Ammon's horn (tissue), 1 donor: ENCODE measurements at regions not wholly inside any gene's neighbourhood (a gene's known extent, or its start where the extent isn't known, plus 50 kb on each side); places are given as distances from the start of the nearest gene placed in this dataset.

Experiments used
- DNase-seq: peaks from one replicate; pipeline ENCODE4 v3.0.0-alpha.2; 2016; ENCODE audit warnings: low spot score

DNA sequence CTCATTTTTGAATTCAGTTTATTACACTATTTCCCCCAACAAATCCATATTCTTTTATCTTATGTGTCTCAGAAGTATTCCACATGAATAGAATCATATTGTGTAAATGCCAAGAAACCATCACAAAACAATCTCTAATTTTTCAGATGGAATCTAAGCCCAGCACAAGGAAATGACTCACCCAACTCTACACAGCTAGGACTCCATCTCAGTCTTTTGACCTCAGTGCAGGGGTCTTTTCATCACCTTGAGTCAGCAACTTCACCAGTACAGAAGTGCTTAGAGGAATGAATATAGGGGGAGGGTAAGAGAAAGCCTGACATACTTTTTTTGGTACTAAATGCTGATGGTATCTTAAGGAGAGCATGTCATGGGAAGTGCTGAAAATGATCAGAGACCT is 169.3 kb upstream of the LRRN1 start:
- no peak for DNase-seq

DNA sequence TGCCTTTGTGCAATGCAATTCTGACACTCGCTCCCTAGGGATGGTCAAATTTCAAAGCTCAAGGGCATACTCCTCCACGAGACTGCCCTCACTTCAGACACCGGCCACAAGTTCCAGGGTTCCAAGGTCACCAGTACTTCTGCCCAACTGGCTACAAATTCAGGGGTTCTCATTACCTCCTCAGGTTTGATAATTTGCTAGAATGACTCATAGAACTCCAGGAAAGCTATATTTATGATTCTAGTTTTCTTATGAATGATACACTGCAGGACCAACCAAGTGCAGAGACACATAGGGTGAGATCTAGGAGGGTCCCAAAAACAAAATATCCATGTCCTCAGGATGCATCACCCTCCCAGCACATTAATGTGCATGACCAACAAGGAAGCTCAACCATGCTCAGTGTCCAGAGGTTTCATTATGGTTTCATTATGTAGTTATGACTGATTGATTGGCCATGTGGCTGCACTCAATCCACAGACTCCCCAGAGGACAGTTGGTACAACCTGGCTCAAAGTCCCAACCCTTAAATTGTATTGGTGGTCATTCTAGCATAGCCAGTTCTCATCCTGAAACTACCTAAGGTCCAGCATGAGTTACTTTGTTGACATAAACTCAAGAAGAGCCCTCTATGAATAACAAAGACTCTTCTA is 170.4 kb upstream of the LRRN1 start:
- no peak for DNase-seq

GRCh38 chr3:3627114-3627513 is 172.1 kb upstream of the LRRN1 start:
- no peak for DNase-seq

GRCh38 chr3:3625544-3626271 is 173.5 kb upstream of the LRRN1 start:
- no peak for DNase-seq

DNA sequence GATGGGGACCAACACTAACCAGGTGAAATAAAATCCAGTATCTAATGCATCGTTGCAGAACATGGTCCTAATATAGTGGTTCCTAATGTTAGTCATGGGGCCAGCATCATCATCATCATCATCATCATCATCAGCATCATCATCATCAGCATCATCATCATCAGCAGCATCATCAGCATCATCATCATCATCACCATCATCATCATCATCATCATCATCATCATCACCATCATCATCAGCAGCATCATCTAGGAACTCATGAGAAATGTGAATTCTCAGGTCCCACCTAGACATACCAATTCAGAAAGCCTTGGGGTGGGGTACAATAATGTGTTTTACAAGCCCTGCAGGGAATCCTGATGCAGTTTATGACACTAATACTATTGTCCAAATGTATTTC is 179.4 kb upstream of the LRRN1 start:
- no peak for DNase-seq

DNA sequence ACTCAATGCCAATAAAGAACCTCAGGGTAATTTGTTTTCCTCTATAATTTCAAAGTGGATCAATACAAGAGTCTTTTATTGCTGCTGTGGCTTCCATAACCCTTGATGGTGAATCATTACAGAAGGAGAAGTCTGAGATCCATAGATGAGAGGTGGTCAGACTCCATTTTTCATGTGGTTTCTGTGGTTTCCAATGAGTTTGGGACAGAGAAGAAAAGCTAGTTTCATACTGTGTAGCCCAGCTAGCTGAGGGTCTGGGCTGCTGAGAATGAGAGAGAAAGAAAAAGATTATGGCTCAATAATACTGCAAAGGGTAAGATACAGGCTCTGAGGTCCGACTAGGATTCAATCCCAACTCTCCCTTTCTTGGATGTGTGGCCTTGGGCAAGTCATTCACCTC is 180.6 kb upstream of the LRRN1 start:
- DNase-seq, result no peak

DNA sequence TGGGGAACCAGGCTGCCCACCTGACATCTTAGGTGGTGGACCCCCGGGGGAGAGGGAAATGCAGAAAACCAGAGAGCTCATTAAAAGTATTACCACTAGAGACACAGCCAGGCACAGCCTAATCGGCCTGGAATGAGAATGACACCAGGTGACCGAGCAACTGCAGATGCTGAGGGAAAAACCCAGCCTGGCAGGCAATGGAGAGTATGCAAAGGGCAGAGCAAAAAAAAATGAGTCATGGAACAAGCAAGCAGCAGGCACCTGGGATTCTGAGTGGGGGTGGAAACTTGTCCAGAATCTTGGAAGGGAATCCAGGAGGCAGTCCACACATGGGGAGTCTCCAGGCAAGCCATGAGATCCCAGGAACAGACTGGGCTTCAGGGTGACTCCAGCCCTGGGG is 183.7 kb upstream of the LRRN1 start:
- no peak for DNase-seq

GRCh38 chr3:3610581-3611298 is 188.5 kb upstream of the LRRN1 start:
- no peak for DNase-seq

DNA sequence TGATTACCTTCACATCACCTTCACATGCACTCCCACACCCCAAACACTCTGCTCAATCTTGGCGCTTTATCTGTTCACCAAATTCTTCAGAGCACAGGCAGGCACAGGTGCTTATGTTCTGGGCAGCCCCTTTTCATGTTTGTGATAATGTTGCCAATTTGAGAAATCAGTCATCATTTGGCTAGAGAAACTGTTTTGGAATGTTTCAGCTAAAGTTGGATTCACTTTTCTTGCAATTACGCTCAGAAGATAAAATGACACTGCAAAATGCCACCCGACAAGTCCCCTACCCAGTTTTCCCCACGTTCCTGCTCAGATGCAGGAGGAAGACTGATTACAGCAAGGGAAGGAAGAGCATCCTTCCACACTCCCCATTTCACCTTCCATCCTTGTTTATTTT is 192.9 kb upstream of the LRRN1 start:
- DNase-seq, result no peak

- DNase-seq, result no peak
Observed at GRCh38 chr3:3605226-3605625, 194.0 kb upstream of the LRRN1 start.

DNA sequence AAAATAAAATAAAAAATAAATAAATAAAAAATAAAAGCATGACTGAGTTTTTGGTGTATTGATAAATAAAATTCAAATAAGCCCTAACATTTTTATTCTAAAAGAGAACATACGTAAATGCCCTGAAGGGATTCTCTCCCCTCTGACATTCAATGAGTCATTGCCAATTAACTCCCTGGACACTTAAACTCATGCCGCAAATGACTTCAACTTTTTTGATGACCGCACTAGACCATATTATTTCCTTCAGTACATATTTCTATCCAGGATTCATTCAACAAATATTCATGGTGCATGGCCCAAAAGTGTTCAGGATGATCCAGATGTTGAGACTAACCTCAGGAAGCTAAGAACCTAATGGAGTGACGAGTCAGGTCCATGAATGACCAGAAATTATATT is 195.9 kb upstream of the LRRN1 start:
- DNase-seq, result no peak

- DNase-seq, result no peak
Observed at GRCh38 chr3:3600665-3601340, 198.4 kb upstream of the LRRN1 start.

DNA sequence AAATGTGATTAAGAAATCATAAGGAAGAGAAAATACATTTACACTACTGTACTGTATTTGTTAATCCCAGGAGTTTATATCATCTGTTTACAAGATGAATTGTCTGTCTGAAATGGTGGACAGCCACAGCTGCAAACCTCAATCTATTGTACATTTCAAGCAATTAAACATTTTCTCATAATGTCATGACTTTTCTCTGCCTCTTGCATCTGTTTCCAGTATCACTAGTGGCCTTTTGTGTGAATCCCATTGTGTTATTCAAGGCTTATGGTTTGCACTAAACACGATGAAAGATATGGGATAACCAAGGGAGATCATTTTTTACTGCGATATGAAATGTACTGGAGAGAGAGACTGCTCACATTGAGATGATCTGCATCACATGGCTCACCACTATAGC is 200.2 kb upstream of the LRRN1 start:
- no peak for DNase-seq

- DNase-seq, result no peak
Observed at GRCh38 chr3:3594986-3595385, 204.2 kb upstream of the LRRN1 start.

DNA sequence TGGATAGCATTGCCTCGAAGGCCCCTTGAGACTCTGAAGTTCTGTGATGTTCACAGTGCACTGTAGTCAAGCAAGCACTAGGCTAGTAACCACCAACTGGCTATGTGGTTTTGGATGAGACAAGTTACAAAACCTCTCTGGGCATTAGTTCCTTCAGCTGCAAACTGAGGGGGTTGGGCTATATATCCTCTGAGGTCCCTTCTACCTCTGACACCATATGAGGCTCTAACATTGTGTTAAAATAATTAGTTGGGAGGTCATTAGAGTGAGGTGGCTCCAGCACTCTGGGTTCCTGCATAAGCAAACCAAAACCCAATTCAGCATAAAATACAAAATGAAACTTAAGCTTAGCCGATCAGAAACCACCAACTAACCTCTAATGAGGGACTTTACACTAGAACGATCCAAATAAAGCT is 209.5 kb upstream of the LRRN1 start:
- no peak for DNase-seq

- DNase-seq, result no peak
Observed at GRCh38 chr3:3587647-3587972, 211.6 kb upstream of the LRRN1 start.

DNA sequence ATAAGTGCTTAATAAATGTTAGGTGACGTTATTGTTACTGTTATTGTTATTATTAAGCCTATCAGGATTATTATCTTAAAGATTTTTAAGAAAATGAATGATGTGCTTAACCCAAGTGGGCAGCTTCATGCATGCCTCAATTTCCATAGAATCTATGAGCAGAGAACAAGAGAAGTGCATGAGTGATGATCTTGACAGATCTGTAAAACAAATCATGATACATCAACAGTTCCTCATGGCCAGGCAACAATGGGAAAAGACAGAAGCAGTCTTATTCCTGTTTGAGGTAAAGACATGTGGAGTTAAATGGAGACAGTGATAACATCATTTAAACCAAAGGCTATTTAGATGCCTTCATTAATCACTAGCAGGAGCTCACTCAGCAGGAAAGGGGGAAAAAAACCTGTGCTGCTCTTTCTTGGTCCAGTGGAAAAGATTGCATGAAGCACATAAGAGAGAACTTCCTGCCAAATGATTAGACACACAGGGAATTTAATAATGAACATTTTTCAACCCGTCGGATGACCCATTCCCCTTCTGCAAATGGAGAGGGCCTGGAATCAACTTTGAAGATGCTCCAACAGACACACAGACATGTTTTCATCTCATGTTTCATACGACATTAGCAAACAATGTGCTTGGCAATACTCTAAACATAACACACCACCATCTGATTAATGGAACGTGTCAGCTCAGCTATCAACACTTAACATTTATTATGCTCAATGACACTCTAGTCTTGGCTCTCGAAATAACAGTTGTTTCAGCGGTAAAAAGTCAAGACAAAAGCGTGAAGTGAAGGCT is 212.2 kb upstream of the LRRN1 start:
- no peak for DNase-seq

GRCh38 chr3:3586336-3586735 is 212.9 kb upstream of the LRRN1 start:
- no peak for DNase-seq

DNA sequence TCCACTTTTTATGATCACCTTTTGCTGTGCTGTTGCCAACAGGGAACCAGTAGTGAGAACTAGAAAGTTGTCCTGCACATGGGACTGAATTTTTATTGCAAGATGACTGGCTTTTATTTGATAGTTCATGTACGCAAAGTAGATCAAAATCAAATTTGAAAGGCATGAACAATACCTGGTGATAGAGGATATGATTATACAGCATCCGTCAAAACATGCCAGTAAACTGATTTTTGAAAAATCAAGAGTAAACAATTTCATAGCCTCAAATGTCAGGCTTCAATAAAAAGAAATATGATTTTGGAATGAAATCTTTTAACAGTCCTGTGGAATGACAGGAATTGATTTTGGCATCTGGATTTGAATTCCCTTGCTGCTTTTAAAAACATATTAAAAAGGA is 219.6 kb upstream of the LRRN1 start:
- DNase-seq, result no peak

GRCh38 chr3:3578718-3579117 is 220.5 kb upstream of the LRRN1 start:
- DNase-seq, result no peak

- DNase-seq, result no peak
Observed at GRCh38 chr3:3577823-3578222, 221.4 kb upstream of the LRRN1 start.

DNA sequence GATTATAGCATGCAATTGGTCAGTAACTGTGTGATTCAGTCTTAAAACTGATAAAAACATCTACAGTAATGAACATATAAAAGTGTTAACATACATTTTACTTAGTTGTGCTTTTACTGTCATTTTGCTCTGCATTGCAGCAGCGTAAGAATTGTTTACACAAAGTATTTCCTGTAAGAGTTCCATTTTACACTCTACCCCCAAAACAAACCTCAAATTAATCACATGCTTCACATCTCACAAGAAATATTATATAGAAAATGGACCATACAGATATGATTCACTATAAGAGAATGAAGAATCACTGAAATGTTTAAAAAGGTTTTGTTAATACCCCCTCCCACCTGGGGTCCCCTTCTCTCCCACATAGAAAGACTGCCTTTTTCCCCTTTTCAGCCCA is 225.9 kb upstream of the LRRN1 start:
- no peak for DNase-seq
